Brain pericyte (primary cell): ENCODE measurements at regions not wholly inside any gene's neighbourhood (a gene's known extent, or its start where the extent isn't known, plus 50 kb on each side); places are given as distances from the start of the nearest gene placed in this dataset.

Experiments used
- DNase-seq: peaks from one replicate; pipeline ENCODE4 v3.0.0-alpha.2; 2012; ENCODE audit warnings: low read depth, low spot score

GRCh38 chr7:156157409-156158012 lies 345.2 kb upstream of the SHH start:
- no peak for DNase-seq

DNA sequence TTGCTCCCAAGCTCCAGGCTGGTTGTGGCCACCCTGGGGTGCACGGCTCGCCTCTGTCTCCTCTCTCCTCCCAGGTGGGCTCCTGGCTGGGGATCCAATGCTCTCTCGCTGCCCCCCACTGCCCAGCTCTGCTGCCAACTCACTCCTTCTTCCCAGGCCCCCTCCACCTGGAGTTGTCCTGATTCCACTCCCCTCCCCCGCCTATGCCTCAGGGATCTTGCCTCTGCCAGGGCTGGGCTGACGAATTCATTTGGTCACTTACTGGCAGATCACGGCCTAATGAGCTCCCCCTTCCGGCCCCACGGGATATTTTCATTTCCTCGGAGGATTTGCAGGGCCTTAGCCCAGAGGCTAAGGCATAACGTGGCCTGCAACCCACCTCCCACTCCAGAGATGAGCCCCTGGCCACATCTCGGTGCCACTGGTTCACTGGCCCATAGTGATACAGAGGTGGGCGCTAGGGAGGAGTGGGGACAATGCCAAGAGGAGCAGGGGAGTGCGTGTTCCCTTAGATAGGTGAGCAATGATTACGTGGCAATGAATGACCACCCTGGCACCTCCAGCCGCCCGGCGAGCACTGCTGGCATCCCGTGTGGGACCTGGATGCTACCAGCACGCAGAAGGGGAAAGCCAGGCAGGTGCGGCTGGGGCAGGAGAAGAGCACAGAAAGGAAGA lies 344.6 kb upstream of the SHH start:
- no peak for DNase-seq

- no peak for DNase-seq
Observed at GRCh38 chr7:156155988-156156733, 343.9 kb upstream of the SHH start.

- no peak for DNase-seq
Observed at GRCh38 chr7:156153590-156153989, 341.3 kb upstream of the SHH start.

DNA sequence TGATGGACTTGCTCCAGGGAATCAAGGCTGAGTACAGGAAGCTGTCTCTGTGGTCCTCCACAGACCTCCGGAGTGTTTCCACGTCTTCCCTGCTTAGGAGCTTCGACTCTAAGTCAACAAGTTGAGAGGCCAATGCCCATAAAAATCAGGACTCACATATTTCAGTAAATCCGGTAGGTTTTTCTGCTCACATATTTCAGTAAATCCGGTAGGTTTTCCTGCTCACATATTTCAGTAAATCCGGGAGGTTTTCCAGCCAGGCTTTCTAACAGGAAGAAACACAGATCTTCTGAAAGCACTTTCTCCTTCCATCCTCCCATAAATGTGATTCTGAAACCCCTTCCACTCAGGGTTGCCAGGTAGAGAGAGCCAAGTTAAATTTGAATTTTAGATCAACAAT lies 340.1 kb upstream of the SHH start:
- DNase-seq, result no peak

DNA sequence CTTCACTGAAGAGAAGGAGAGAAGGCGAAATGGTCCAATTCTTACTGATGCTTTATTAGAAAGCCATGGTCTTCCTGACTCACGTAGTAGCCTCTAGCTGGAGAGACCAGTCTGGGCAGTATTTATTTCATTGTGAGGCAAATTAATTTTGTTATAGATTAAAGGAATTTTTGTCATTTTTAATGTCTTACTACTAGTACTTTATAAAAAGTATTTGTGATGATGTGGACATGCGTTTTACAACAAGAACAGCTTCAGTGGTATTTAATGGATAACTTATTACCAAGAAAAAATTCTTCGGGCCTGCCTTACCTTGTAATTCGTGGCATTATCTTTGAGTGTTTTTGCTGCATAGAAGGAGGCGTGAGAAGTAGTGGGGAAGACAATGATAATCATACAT lies 339.4 kb upstream of the SHH start:
- no peak for DNase-seq

- DNase-seq, result no peak
Observed at GRCh38 chr7:156151078-156151477, 338.8 kb upstream of the SHH start.

DNA sequence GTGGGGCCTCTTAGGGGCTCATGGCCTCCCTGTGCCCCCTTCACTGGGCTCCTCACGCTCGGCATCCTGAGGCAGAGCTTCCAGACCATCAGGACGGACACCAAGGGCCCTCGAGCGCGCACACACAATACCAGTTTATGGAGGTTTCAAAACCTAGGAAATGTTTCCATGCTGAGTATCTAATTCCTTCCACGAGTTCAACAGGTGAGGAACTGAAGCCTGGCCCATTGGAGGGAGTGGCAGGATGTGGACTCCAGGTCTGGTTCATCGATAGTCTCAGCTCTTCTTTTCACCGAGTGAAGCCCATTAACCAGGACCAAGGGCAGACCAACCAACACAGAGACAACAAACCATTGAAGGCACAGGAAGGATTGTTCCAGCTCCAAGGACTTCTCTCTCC lies 336.7 kb upstream of the SHH start:
- no peak for DNase-seq

DNA sequence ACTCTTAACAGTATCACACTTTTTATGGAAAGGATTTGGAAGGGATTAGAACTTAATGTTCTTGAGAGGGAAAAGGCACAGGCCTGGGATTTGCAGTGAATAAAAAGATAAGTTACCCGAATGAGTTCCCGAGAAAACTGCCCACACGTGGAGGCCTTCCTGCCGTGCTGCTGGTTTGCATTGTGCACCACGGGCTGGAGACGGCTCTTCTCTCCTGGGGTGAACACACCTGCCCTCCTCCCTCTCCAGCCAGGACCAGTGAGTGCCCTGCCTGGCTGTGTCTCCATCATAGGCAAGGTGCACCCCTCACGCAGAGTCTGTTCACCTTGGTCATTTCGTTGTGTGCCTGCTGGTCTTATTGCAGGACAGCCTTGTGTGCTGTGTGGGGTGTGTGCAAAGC lies 336.3 kb upstream of the SHH start:
- no peak for DNase-seq

DNA sequence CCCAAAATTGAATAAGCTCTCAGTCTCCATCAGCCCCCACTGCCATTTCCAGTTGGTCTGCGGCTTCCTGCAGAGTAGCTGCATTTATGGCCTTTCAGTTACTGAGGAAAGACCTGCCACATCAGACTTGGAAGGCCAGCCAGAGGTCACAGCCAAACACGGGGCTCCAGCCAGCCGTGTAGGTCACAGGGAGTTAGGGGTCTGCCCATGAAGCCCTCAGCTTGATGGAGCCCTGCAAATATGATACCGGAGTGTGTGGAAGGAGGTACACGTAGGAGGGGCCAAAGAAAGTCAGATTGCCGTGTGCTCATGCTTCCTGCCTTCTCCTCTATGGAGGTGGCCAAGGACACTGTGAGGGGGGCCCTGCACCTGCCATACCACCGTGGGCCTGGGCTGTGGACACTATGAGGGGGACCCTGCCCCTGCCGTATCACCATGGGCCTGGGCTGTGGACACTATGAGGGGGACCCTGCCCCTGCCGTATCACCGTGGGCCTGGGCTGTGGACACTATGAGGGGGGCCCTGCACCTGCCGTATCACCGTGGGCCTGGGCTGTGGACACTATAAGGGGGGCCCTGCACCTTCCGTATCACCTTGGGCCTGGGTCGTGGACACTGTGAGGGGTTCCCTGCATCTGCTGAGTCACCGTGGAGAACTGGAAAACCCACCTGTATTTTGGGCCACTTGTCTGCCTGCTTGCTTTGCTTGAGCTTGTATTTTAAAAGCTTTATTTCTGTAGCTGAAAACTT lies 335.7 kb upstream of the SHH start:
- no peak for DNase-seq

DNA sequence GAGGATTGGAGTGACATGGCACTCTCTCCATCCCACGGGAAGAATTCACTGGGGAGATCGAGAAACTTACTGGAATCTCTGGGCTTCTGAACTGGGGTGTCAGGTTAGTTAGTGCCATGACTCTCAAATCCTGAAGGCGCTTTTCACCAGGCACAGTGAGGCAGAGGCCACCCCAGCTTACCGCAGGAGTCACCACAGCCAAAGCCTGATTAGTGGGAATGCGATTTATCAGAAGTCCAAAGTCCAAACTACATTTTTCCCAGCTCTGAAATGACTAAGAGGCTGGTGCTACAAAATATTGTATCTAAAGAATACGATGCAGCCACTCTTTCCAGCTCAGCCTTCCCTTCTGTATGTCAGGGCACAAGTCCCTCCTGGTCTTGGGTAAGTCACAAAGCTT lies 334.8 kb upstream of the SHH start:
- DNase-seq, result no peak

DNA sequence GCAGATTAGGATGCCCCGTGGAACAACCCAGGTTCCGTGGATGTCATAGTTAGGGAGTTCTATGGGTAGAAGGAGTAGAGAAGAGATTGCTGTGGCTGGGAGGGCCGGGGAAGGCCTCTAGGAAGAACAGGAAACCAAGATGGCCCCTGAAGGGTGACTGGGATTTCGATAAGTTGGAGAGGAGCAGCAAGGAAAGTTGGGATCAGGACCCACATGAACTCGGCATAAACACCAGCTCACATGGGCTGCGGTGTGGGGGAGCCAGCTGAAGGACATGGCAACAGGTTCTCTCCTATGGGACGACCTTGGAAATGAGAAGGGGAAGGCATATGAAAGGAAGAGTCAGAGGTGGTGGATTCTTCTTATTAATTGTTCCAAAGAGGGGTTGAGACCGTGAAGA lies 333.7 kb upstream of the SHH start:
- no peak for DNase-seq

GRCh38 chr7:156145184-156145583 lies 332.9 kb upstream of the SHH start:
- DNase-seq, result no peak

- no peak for DNase-seq
Observed at GRCh38 chr7:156143683-156144082, 331.4 kb upstream of the SHH start.

DNA sequence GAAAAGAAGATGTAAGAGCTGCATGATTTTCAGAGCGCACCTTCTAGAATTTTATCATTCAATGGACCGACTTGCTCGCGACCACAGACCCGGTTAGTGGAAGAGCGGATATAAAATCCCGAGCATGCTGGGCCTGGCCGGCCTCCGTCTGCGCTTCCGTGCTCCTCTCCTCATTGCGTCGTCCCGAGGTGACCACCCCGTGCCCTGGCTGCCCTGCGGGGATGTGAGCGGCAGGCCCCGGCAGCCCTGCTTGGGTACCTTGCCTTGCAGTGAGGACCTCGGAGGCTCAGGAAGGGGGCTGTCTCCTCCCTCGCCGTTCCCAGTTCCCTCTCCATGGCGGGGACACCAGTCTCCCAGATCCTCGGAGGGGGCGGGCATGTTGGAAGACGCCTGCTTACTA lies 330.9 kb upstream of the SHH start:
- no peak for DNase-seq

DNA sequence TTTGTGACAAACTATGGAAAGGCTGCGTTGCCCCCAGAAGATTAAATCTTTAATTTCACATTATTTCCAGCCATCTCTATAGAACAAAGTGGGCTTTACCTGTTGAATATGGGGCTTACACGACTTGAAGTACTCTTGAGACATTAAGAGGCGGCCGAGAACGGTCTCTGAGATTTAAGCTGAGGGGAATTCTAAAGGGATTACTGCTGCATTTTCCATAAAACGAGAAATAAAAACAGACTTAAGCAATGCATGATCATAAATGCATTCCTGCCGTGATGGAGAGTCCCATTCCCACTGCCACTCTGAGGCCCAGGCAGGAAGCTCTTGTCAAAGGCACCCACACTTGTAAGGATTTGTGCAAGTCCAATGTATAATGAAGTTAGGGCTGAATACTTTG lies 329.7 kb upstream of the SHH start:
- no peak for DNase-seq

DNA sequence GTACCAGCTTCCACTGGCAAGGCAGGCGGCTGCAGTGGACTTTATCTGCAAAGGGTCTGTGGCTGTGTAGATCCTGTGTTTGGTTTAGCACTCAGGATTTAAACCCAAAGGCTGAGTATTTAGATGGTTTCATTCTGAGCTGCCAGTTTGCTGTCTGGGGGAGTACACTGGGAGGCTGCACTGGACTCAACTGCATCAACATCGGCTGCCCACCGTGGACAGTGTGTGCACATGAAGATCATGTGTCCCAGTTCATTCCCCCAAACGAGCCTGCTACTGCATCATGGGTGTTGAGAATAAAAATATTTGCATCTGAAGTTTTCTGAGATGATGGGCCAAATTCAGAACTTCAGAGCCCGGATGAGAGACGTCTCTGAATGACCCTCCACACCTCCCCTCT lies 328.6 kb upstream of the SHH start:
- DNase-seq, result no peak

- no peak for DNase-seq
Observed at GRCh38 chr7:156140447-156140846, 328.2 kb upstream of the SHH start.

DNA sequence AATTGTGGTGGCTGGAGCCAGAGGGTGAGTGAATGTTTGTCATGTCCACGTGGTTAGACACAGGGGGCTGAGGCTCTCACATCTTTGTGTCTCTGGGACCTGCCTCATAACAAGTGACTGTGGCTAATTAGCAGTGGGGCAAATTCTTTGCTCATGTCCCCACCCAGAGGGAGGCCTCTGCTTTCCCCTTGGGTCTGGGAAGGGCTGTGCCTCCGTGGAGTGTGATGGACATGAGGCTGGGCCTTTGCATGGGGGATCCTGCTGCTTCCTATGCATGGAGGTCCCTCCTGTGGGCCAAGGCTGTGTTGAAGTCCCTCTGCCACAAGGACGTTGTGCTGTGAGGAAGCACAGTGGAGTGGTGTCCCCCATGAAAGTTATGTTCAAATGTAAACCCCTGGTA lies 327.4 kb upstream of the SHH start:
- DNase-seq, result no peak

DNA sequence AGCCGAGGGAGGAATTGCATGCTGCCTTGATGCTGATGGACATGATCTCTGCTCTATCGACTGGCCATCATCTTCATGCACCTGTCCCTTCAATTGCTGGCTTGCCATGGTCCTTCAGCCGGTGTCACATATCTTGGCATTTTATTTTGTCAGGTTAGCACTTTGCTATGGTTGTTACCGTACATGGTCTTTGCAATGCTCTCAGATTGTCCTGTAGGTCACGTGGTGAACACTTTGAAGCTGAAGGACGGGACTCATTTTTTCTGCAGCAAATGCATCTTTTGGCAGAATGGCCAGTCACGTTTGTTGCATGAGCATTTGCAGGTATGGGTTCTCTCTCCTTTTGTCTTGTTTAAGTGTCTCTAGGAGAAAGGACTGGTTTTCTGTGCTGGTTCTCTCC lies 326.8 kb upstream of the SHH start:
- no peak for DNase-seq

DNA sequence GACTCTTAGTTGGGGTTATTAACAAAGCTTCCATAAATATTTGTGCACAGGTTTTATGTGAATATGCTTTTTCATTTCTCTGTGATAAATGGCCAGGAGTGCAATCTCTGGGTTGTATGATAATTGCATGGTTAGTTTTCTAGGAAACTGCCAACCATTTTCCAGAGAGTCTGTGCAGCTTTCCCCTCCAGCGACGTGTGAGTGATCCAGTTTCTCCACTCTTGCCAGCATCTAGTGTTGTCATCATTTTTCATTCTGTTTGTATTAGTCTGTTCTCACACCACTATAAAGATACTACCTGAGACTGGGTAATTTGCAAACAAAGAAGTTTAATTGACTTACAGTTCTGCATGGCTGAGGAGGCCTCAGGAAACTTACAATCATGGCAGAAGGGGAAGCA lies 319.6 kb upstream of the SHH start:
- DNase-seq, result no peak

DNA sequence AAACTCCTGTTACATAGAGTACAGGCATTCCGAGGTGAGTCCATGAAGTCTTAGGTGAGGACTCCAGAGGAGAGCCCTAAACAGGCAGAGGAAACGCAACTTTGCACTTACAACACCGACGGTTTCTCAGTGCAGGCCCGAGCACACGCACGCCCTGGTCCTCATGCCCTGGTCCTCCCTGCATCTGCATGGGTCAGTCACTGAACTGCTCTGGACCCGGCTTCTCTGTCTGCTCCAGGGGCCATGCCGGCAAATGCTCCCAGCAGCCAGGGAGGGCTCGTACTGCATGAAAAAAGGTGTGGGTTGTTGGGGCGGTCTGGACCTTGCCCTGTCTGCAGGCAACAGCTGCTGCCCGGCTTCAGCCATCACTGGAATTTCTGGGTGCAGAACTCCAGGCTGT lies 317.3 kb upstream of the SHH start:
- DNase-seq, result no peak

DNA sequence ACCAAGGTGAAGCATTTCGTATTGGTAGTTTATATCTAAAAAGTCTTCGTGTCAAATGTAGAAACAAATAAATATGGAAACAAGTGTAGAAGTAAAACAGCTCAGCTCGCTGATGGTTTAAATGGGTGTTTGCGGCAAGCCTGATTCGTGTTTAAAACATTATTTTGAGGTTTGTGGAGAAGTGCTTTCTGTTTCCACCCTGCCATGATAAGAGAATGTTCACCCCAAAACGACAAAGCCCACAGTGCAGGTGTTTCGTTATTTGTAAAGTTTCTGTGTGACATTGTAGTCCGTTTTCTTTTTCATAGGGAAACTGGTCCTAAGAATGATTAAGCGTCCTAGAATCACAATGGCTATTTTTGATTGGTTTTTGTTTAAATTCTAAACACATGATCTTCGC lies 316.2 kb upstream of the SHH start:
- no peak for DNase-seq
